Lung (tissue), 11 donors: ENCODE measurements at regions not wholly inside any gene's neighbourhood (a gene's known extent, or its start where the extent isn't known, plus 50 kb on each side); places are given as distances from the start of the nearest gene placed in this dataset.
A peak's percentile ranks its signal among the peaks of the same experiment; 100 is the strongest.

Experiments
- ATAC-seq: fragments of 200-7000 bp; cut with Tn5 transposase; one replicate; pipeline ENCODE4 v1.9.1; 2020; ENCODE audit warnings: moderate number of reproducible peaks; ENCODE audit not compliant: insufficient read depth, low FRiP score
- DNase-seq, 3 donors: peaks; one replicate each; pipeline ENCODE4 v3.0.0-alpha.2; 2013 to 2017
- H3K27ac ChIP-seq, 2 donors: one replicate each; pipeline ENCODE4 v1.5.1; 2013; ENCODE audit warnings: mild to moderate bottlenecking in 2 of 2, moderate library complexity in 2 of 2, control low read depth in 1 of 2, inconsistent platforms in 1 of 2, low read depth in 1 of 2, low read length in 1 of 2
- H3K27me3 ChIP-seq, 3 donors: one replicate each; pipeline ENCODE4 v1.5.1; 2013; ENCODE audit warnings: low read length in 2 of 3; ENCODE audit not compliant: control insufficient read depth in 3 of 3, insufficient read depth in 3 of 3
- H3K36me3 ChIP-seq, 4 donors: one replicate each; pipeline ENCODE4 v1.5.1; 2013; ENCODE audit warnings: low read length in 4 of 4, mild to moderate bottlenecking in 1 of 4, moderate library complexity in 1 of 4; ENCODE audit not compliant: control insufficient read depth in 4 of 4, insufficient read depth in 4 of 4
- H3K4me1 ChIP-seq, 5 donors: one replicate each; pipeline ENCODE4 v1.5.1; 2013; ENCODE audit warnings: low read length in 5 of 5, mild to moderate bottlenecking in 2 of 5, moderate library complexity in 1 of 5; ENCODE audit not compliant: control insufficient read depth in 5 of 5, insufficient read depth in 5 of 5
- H3K4me3 ChIP-seq: one replicate; pipeline ENCODE4 v1.5.1; 2013; ENCODE audit warnings: mild to moderate bottlenecking, control low read depth, moderate library complexity
- H3K9ac ChIP-seq, 2 donors: one replicate each; pipeline ENCODE4 v1.5.1; 2013; ENCODE audit warnings: low read length in 2 of 2, control low read depth in 1 of 2; ENCODE audit not compliant: insufficient read depth in 1 of 2
- H3K9me3 ChIP-seq, 4 donors: one replicate each; pipeline ENCODE4 v1.5.1; 2013; ENCODE audit warnings: low read length in 3 of 4, mild to moderate bottlenecking in 1 of 4, moderate library complexity in 1 of 4; ENCODE audit not compliant: control insufficient read depth in 4 of 4, insufficient read depth in 3 of 4
- CTCF ChIP-seq: IDR thresholded peaks from 2 replicates; pipeline ENCODE4 v1.5.1; 2012; ENCODE audit warnings: mild to moderate bottlenecking; ENCODE audit errors: control extremely low read depth, extremely low read depth
- WGBS, 2 donors: extraction: QIAGEN DNeasy Blood & Tissue Kit; methylation state at CpG; one replicate each; pipeline ENCODE4 v1.1.7; 2013; 5-methylcytosine and 5-hydroxymethylcytosine counted together
- donor health status: control.
- donor health status: control.
- donor health status: Bipolar disorder and iron deficiency.
- donor health status: healthy.
- donor health status: DM: yes; HTN: yes; CAD: no.

GRCh38 chrX:865422-865821 lies 234.8 kb downstream of the SHOX start:
- 60 to 66% methylated on average over 3 of the region's 3 CpGs for WGBS, 2 donors
- ATAC-seq (no peak), DNase-seq (no peak)
- Histone ChIP-seq H3K9ac (peak overlapping the region in 1 of 2 donors; percentile 10), H3K27me3 (no peaks in the 10 kb centered on the region), H3K9me3 (peaks cover 0 to 5% (median 3%) of the 10 kb centered on the region in 4 donors), H3K36me3 (no peaks in the 10 kb centered on the region), H3K27ac (no peak overlapping the region), H3K4me3 (no peak overlapping the region), H3K4me1 (peaks cover 0 to 5% (median 0%) of the 10 kb centered on the region in 5 donors)
- no peak for TF ChIP-seq CTCF

- H3K9me3 ChIP-seq, result peaks cover 0 to 7% (median 2%) of the 10 kb centered on the region in 4 donors
- no peak for ATAC-seq
- H3K36me3 ChIP-seq, result no peaks in the 10 kb centered on the region
- 63 to 67% methylated on average over 9 of the region's 9 CpGs for WGBS, 2 donors
- H3K4me1 ChIP-seq, result peaks cover 0 to 5% (median 0%) of the 10 kb centered on the region in 5 donors
- DNase-seq, result no peak
- no peak for TF ChIP-seq CTCF
- no peaks in the 10 kb centered on the region for H3K27me3 ChIP-seq
- no peak overlapping the region for H3K4me3 ChIP-seq
- no peak overlapping the region for H3K9ac ChIP-seq
- no peak overlapping the region for H3K27ac ChIP-seq
Observed at GRCh38 chrX:861921-862320, 231.3 kb downstream of the SHOX start.

- H3K4me1 ChIP-seq, result peaks cover 0 to 5% (median 0%) of the 10 kb centered on the region in 5 donors
- peaks cover 0 to 5% (median 2%) of the 10 kb centered on the region in 4 donors for H3K9me3 ChIP-seq
- 66 to 71% methylated on average over 14 of the region's 14 CpGs for WGBS, 2 donors
- DNase-seq, result no peak
- H3K9ac ChIP-seq, result no peak overlapping the region
- H3K4me3 ChIP-seq, result no peak overlapping the region
- no peak for TF ChIP-seq CTCF
- H3K27me3 ChIP-seq, result no peaks in the 10 kb centered on the region
- no peaks in the 10 kb centered on the region for H3K36me3 ChIP-seq
- no peak for ATAC-seq
- H3K27ac ChIP-seq, result no peak overlapping the region
Observed at GRCh38 chrX:861340-861890, 230.8 kb downstream of the SHOX start.

GRCh38 chrX:859329-859728 lies 228.7 kb downstream of the SHOX start:
- Histone ChIP-seq H3K4me3 (no peak overlapping the region), H3K27me3 (no peaks in the 10 kb centered on the region), H3K9ac (no peak overlapping the region), H3K4me1 (no peaks in the 10 kb centered on the region), H3K27ac (no peak overlapping the region), H3K36me3 (no peaks in the 10 kb centered on the region), H3K9me3 (peaks cover 0 to 5% (median 0%) of the 10 kb centered on the region in 4 donors)
- DNase-seq (no peak), ATAC-seq (no peak)
- no peak for TF ChIP-seq CTCF
- 86 to 88% methylated on average over 1 of the region's 1 CpG for WGBS, 2 donors
